T follicular helper cell (primary cell): ENCODE measurements at regions not wholly inside any gene's neighbourhood (a gene's known extent, or its start where the extent isn't known, plus 50 kb on each side); places are given as distances from the start of the nearest gene placed in this dataset.

Source experiments
- DNase-seq: peaks from one replicate; pipeline ENCODE4 v3.0.0-alpha.2; 2020; ENCODE audit warnings: low read depth

- DNase-seq, result no peak
These were observed 257.3 kb downstream of the XXYLT1 start for GRCh38 chr3:195013411-195014361.

GRCh38 chr3:195015021-195015420 lies 255.9 kb downstream of the XXYLT1 start:
- DNase-seq, result no peak

GRCh38 chr3:195017151-195017550 lies 253.8 kb downstream of the XXYLT1 start:
- no peak for DNase-seq
